ENCODE measurements at regions not wholly inside any gene's neighbourhood (a gene's known extent, or its start where the extent isn't known, plus 50 kb on each side); places are given as distances from the start of the nearest gene placed in this dataset.

DNA sequence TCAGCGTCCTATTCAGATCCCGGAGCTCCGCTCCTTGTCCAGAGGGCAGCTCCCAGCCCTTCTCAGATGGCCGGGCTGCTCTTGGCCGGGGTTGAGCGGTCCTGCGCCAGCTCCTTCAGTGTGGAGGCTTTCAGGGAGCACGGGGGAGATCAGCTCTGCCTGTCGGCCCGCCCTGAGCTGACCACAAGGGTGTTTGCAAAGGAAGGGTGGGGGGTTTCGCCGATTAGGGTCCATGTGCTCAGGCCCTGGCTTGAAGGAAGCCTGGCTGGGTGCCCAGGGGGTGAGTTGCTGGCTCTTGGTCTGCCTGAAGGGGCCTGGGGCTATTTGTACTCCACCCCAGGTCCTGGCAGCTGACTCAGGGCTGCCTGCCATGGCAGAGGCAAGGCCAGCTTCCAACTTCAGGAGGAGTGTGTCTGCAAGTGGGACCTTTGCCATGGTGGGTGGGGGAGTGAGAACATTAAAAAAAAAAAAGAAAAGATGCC lies 250.1 kb upstream of the KLF4 start:
- Mint-ChIP-seq H3K27ac (ENCODE audit: unreplicated experiment) (no peak overlapping the region), H3K9me3 (ENCODE audit: unreplicated experiment) (no peaks in the 10 kb centered on the region), H3K36me3 (ENCODE audit: insufficient read depth, unreplicated experiment) (no peaks in the 10 kb centered on the region), H3K27me3 (ENCODE audit: insufficient read depth, unreplicated experiment) (no peaks in the 10 kb centered on the region), H3K4me3 (ENCODE audit: unreplicated experiment) (no peak overlapping the region), H3K4me1 (ENCODE audit: low read depth, unreplicated experiment) (no peaks in the 10 kb centered on the region)
- Histone ChIP-seq H3K27me3 (replicated peaks; ENCODE audit: control insufficient read depth, insufficient read depth, low read length) (no peaks in the 10 kb centered on the region), H3K9me3 (no peaks in the 10 kb centered on the region), H3K36me3 (ENCODE audit: control insufficient read depth, insufficient read depth, low read length) (no peaks in the 10 kb centered on the region), H3K4me3 (ENCODE audit: low read depth, low read length) (no peak overlapping the region), H3K4me1 (no peaks in the 10 kb centered on the region)
- no peak for DNase-seq
- no TSS peak for BruUV-seq (replicated peaks)
- CTCF ChIA-PET: no interaction called here
- TF ChIP-seq, protein P1, sequence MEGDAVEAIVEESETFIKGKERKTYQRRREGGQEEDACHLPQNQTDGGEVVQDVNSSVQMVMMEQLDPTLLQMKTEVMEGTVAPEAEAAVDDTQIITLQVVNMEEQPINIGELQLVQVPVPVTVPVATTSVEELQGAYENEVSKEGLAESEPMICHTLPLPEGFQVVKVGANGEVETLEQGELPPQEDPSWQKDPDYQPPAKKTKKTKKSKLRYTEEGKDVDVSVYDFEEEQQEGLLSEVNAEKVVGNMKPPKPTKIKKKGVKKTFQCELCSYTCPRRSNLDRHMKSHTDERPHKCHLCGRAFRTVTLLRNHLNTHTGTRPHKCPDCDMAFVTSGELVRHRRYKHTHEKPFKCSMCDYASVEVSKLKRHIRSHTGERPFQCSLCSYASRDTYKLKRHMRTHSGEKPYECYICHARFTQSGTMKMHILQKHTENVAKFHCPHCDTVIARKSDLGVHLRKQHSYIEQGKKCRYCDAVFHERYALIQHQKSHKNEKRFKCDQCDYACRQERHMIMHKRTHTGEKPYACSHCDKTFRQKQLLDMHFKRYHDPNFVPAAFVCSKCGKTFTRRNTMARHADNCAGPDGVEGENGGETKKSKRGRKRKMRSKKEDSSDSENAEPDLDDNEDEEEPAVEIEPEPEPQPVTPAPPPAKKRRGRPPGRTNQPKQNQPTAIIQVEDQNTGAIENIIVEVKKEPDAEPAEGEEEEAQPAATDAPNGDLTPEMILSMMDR (IDR thresholded peaks at IDR 0.05; ENCODE audit: insufficient read depth in 1 of 2, low read depth in 1 of 2, low read length in 1 of 2, severe bottlenecking in 1 of 2, unreplicated experiment in 1 of 2): no peak
- POLR2A ChIA-PET: no interaction called here
- intact Hi-C loops (cut with micrococcal nuclease; ENCODE audit: unreplicated experiment): no loop called here

DNA sequence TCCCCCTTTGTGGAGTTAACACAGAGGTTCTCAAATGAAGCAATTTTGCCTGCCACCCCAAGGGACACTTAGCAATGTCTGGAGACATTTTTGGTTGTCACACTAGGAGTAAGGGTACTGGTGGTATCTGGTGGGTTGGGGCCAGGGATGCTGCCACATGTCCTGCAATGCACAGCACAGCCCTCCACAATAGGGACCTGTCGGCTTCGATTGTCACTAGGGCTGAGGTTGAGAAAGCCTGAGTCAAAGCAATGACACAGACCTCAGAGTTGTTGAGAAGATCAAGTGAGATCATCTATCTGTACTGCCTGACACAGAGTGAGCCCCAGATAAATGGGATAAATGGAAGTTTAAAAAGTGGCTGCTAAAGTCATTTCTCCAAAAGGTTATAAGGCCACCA lies 249.2 kb upstream of the KLF4 start:
- BruUV-seq (replicated peaks): no TSS peak
- H3K36me3 Mint-ChIP-seq (ENCODE audit: insufficient read depth, unreplicated experiment): no peaks in the 10 kb centered on the region
- no peak overlapping the region for H3K27ac Mint-ChIP-seq (ENCODE audit: unreplicated experiment)
- Histone ChIP-seq H3K4me3 (ENCODE audit: low read depth, low read length) (no peak overlapping the region), H3K4me1 (no peaks in the 10 kb centered on the region), H3K9me3 (no peaks in the 10 kb centered on the region), H3K27me3 (replicated peaks; ENCODE audit: control insufficient read depth, insufficient read depth, low read length) (no peaks in the 10 kb centered on the region), H3K36me3 (ENCODE audit: control insufficient read depth, insufficient read depth, low read length) (no peaks in the 10 kb centered on the region)
- no peaks in the 10 kb centered on the region for H3K27me3 Mint-ChIP-seq (ENCODE audit: insufficient read depth, unreplicated experiment)
- intact Hi-C loops (cut with micrococcal nuclease; ENCODE audit: unreplicated experiment): no loop called here
- H3K9me3 Mint-ChIP-seq (ENCODE audit: unreplicated experiment): no peaks in the 10 kb centered on the region
- H3K4me3 Mint-ChIP-seq (ENCODE audit: unreplicated experiment): no peak overlapping the region
- POLR2A ChIA-PET: no interaction called here
- TF ChIP-seq, protein P1 (IDR thresholded peaks at IDR 0.05; ENCODE audit: insufficient read depth in 1 of 2, low read depth in 1 of 2, low read length in 1 of 2, severe bottlenecking in 1 of 2, unreplicated experiment in 1 of 2): no peak
- no peaks in the 10 kb centered on the region for H3K4me1 Mint-ChIP-seq (ENCODE audit: low read depth, unreplicated experiment)
- CTCF ChIA-PET: no interaction called here
- DNase-seq: no peak

DNA sequence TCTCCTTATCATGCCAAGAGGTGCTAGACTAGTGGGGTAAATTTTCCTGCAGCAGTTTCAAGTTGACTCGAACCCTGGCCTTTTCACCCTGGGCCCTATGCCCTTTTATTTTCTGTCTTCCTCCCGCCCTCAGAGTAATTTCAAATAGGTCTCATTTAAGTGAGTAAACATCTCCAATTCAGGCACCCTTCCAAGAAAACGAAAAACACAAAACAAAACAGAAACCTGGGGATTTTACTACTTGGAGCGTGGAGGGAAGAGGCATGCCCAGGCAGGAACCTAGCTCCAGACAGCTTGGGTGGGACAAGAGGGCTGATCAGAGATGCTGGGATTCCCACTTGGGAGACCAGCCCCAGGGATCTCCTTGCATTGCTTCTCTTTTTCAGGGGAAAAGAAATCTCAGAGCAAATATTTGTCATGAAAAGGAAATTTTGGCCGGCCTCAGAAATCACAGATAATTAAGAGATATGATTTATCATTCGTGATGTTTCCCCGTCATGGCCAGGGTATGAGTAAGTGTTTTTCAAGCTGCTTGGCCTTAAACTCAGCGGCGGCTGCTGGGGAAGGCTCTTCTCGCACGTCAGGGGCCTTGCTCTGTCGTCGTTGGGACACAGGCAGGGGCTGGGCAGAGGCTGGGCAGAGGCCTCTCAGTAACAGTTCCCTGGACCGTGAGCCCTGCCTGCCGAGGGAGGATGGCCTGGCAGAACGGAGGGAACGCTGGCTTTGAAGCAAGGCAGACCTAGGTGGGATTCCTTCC lies 248.6 kb upstream of the KLF4 start:
- ChIA-PET POLR2A (interaction anchor here (0.6 kb wide), 1 partner anchor 29 kb away, joined by 4 read pairs; no protein-coding TSS in a partner anchor), CTCF (no interaction called here)
- Mint-ChIP-seq H3K4me3 (ENCODE audit: unreplicated experiment) (no peak overlapping the region), H3K27me3 (ENCODE audit: insufficient read depth, unreplicated experiment) (no peaks in the 10 kb centered on the region), H3K4me1 (ENCODE audit: low read depth, unreplicated experiment) (no peaks in the 10 kb centered on the region), H3K9me3 (ENCODE audit: unreplicated experiment) (no peaks in the 10 kb centered on the region), H3K27ac (ENCODE audit: unreplicated experiment) (no peak overlapping the region), H3K36me3 (ENCODE audit: insufficient read depth, unreplicated experiment) (no peaks in the 10 kb centered on the region)
- BruUV-seq (replicated peaks): no TSS peak
- Histone ChIP-seq H3K4me1 (no peaks in the 10 kb centered on the region), H3K4me3 (ENCODE audit: low read depth, low read length) (no peak overlapping the region), H3K27me3 (replicated peaks; ENCODE audit: control insufficient read depth, insufficient read depth, low read length) (no peaks in the 10 kb centered on the region), H3K36me3 (ENCODE audit: control insufficient read depth, insufficient read depth, low read length) (no peaks in the 10 kb centered on the region), H3K9me3 (no peaks in the 10 kb centered on the region)
- intact Hi-C loops (cut with micrococcal nuclease; ENCODE audit: unreplicated experiment): no loop called here
- DNase-seq: no peak
- TF ChIP-seq, protein P1 (IDR thresholded peaks at IDR 0.05; ENCODE audit: insufficient read depth in 1 of 2, low read depth in 1 of 2, low read length in 1 of 2, severe bottlenecking in 1 of 2, unreplicated experiment in 1 of 2): no peak

All from Caco-2 (cell line).